OCI-LY1 (cell line): ENCODE measurements at regions not wholly inside any gene's neighbourhood (a gene's known extent, or its start where the extent isn't known, plus 50 kb on each side); places are given as distances from the start of the nearest gene placed in this dataset.

Experiments
- H2AFZ ChIP-seq: fragments of 200-600 bp; sonication (generic), shearing (Covaris generic); 2 replicates; pipeline ENCODE4 v1.6.0; 2014; ENCODE audit warnings: antibody characterized with exemption, mild to moderate bottlenecking, low read length
- H3F3A ChIP-seq: fragments of 200-600 bp; sonication (generic), shearing (Covaris generic); 2 replicates; pipeline ENCODE4 v1.6.0; 2014; ENCODE audit warnings: mild to moderate bottlenecking, antibody characterized with exemption, low read length, moderate library complexity; ENCODE audit not compliant: insufficient read depth
- H3K27ac ChIP-seq: fragments of 200-600 bp; sonication (generic); 2 replicates; pipeline ENCODE4 v1.5.1; 2014; ENCODE audit warnings: low read length, mixed run types, mild to moderate bottlenecking, low read depth; ENCODE audit not compliant: poor library complexity, severe bottlenecking
- H3K27me3 ChIP-seq: fragments of 200-600 bp; sonication (generic); 2 replicates; pipeline ENCODE4 v1.6.0; 2014; ENCODE audit warnings: antibody characterized with exemption, mild to moderate bottlenecking, low read length, moderate library complexity; ENCODE audit not compliant: insufficient read depth
- H3K36me3 ChIP-seq: fragments of 200-600 bp; sonication (generic); 2 replicates; pipeline ENCODE4 v1.6.1; 2014; ENCODE audit warnings: mild to moderate bottlenecking, antibody characterized with exemption, low read length, moderate library complexity, mixed read lengths; ENCODE audit not compliant: insufficient read depth
- H3K4me1 ChIP-seq: fragments of 200-600 bp; sonication (generic); 2 replicates; pipeline ENCODE4 v1.5.1; 2014; ENCODE audit warnings: mild to moderate bottlenecking, low read length, moderate library complexity; ENCODE audit not compliant: insufficient read depth, severe bottlenecking
- H3K4me2 ChIP-seq: fragments of 200-600 bp; sonication (generic), shearing (Covaris generic); 2 replicates; pipeline ENCODE4 v1.6.1; 2014; ENCODE audit warnings: low read length
- H3K4me3 ChIP-seq: fragments of 200-600 bp; sonication (generic); 2 replicates; pipeline ENCODE4 v1.5.1; 2014; ENCODE audit warnings: low read length, low read depth, mild to moderate bottlenecking, mixed read lengths; ENCODE audit not compliant: poor library complexity, severe bottlenecking
- H3K79me2 ChIP-seq: fragments of 200-600 bp; shearing (Covaris generic); 2 replicates; pipeline ENCODE4 v1.6.1; 2016; ENCODE audit warnings: mixed run types, low read length, mixed read lengths; ENCODE audit not compliant: insufficient read depth
- H3K9ac ChIP-seq: fragments of 200-600 bp; sonication (generic), shearing (Covaris generic); 2 replicates; pipeline ENCODE4 v1.6.1; 2014; ENCODE audit warnings: mild to moderate bottlenecking, low read length, mixed read lengths
- H3K9me2 ChIP-seq: fragments of 200-600 bp; sonication (generic), shearing (Covaris generic); 2 replicates; pipeline ENCODE4 v1.6.1; 2014; ENCODE audit warnings: low read depth, mild to moderate bottlenecking, low read length, mixed read lengths
- H3K9me3 ChIP-seq: fragments of 200-600 bp; shearing (Covaris generic); 2 replicates; pipeline ENCODE4 v1.6.1; 2014; ENCODE audit warnings: low read length, mixed read lengths
- H4K20me1 ChIP-seq: fragments of 200-600 bp; sonication (generic), shearing (Covaris generic); 2 replicates; pipeline ENCODE4 v1.6.0; 2016; ENCODE audit warnings: mild to moderate bottlenecking, low read length; ENCODE audit not compliant: insufficient read depth
- CTCF ChIP-seq: fragments of 200-600 bp; sonication (generic), shearing (Covaris generic); IDR thresholded peaks from 2 replicates; pipeline ENCODE4 v1.5.1; 2017; ENCODE audit warnings: mild to moderate bottlenecking, antibody characterized with exemption, low read length, moderate library complexity, mixed read lengths
- EZH2 ChIP-seq: fragments of 200-600 bp; sonication (generic), shearing (Covaris generic); IDR thresholded peaks from 2 replicates; pipeline ENCODE4 v1.8.0; 2017; ENCODE audit warnings: borderline replicate concordance, mixed run types, mild to moderate bottlenecking, antibody characterized with exemption, low read length, moderate library complexity, mixed read lengths

DNA sequence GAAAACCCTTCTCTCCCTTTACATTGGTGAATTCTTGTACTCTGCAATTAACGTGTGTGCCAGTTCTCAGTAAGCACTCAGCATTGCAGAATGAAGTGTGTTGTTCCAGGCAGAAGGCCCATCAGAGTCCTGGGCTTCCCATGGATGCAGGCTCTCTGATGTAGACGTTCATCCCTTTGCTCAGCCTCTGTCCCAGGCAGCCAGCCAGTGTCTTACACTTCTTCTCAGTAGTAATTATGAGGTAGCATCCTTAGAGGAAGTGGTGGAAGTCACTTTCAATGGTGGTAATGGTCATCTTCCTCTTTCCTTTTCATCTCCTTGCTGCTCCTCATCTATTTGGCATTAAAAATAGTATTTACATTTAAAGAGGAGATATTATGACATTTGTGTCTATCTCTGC lies 66.7 kb upstream of the FYN start:
- no peaks in the 10 kb centered on the region for H3K79me2 ChIP-seq
- H3F3A ChIP-seq, result no peaks in the 10 kb centered on the region
- H3K4me1 ChIP-seq, result no peaks in the 10 kb centered on the region
- no peaks in the 10 kb centered on the region for H4K20me1 ChIP-seq
- no peaks in the 10 kb centered on the region for H3K36me3 ChIP-seq
- no peak for TF ChIP-seq EZH2
- TF ChIP-seq CTCF, result no peak
- H3K4me3 ChIP-seq, result no peak overlapping the region
- no peak overlapping the region for H3K4me2 ChIP-seq
- no peak overlapping the region for H2AFZ ChIP-seq
- no peaks in the 10 kb centered on the region for H3K9me3 ChIP-seq
- no peaks in the 10 kb centered on the region for H3K9me2 ChIP-seq
- H3K9ac ChIP-seq, result no peak overlapping the region
- no peak overlapping the region for H3K27ac ChIP-seq
- H3K27me3 ChIP-seq, result no peaks in the 10 kb centered on the region

DNA sequence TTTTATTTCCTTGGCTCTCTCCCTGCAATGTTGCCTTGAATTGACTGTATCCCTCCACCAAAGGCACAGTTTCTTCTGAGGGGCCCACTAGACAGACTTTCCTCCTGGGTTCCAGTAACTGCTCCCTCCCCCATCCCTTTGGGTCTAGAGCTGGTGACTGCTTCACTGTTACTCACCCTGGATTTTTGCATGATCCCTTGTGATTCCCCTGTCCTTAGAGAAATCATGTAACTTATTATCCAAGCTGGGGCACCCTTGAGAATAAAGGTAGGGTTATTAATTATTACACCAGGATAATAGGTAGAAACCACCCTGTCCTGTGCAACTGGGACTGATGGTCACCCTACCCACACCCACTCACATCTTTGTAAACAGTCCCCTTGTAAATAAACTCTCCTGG lies 67.5 kb upstream of the FYN start:
- Histone ChIP-seq H3K9me3 (no peaks in the 10 kb centered on the region), H3K9ac (no peak overlapping the region), H3K4me3 (no peak overlapping the region), H3K9me2 (no peaks in the 10 kb centered on the region), H3K27ac (no peak overlapping the region), H3K79me2 (no peaks in the 10 kb centered on the region), H3K27me3 (no peaks in the 10 kb centered on the region), H3K4me1 (no peaks in the 10 kb centered on the region), H3K4me2 (no peak overlapping the region), H3F3A (no peaks in the 10 kb centered on the region), H4K20me1 (no peaks in the 10 kb centered on the region), H2AFZ (no peak overlapping the region), H3K36me3 (no peaks in the 10 kb centered on the region)
- TF ChIP-seq EZH2, result no peak
- no peak for TF ChIP-seq CTCF

DNA sequence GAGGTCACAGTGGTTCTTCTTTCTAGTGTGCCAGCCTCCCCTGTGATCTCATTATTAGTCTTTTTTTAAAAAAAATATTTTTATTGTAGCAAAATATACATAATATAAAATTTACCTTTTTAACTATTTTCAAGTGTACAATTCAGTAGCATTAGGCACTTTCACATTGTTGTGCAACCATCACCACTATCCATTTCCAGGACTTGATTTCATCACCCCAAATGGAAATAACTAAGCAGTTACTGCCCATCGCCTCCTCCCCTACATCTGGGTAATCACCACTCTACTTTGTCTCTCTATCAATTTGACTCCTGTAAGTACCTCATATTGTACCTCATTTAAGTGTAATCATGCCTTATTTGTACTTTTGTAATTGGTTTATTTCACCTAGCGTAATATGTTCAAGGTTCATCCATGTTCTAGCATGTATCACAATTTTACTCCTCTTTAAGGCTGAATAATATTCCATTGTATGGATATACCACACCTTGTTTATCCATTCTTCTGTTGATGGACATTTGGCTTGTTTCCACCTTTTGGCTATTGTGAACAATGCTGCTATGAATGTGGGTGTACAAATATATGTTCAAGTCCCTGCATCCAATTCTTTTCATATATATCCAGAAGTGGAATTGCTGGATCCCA lies 68.6 kb upstream of the FYN start:
- no peak overlapping the region for H2AFZ ChIP-seq
- no peaks in the 10 kb centered on the region for H3F3A ChIP-seq
- H3K79me2 ChIP-seq, result no peaks in the 10 kb centered on the region
- H3K4me3 ChIP-seq, result no peak overlapping the region
- TF ChIP-seq EZH2, result no peak
- no peak for TF ChIP-seq CTCF
- H3K9me3 ChIP-seq, result no peaks in the 10 kb centered on the region
- H3K36me3 ChIP-seq, result no peaks in the 10 kb centered on the region
- no peaks in the 10 kb centered on the region for H3K27me3 ChIP-seq
- no peaks in the 10 kb centered on the region for H3K4me1 ChIP-seq
- no peaks in the 10 kb centered on the region for H4K20me1 ChIP-seq
- H3K9ac ChIP-seq, result no peak overlapping the region
- no peak overlapping the region for H3K27ac ChIP-seq
- H3K9me2 ChIP-seq, result no peaks in the 10 kb centered on the region
- H3K4me2 ChIP-seq, result no peak overlapping the region
